BE2C (cell line): ENCODE measurements at regions not wholly inside any gene's neighbourhood (a gene's known extent, or its start where the extent isn't known, plus 50 kb on each side); places are given as distances from the start of the nearest gene placed in this dataset.

ENCODE experiments used
- DNase-seq: peaks from one replicate; pipeline ENCODE4 v3.0.0-alpha.2; 2020
- H3K27me3 ChIP-seq: fragments of 250-450 bp; sonication (Bioruptor Pico); 2 replicates; pipeline ENCODE4 v1.5.1; 2020; ENCODE audit warnings: mild to moderate bottlenecking
- H3K36me3 ChIP-seq: fragments of 250-450 bp; sonication (Bioruptor Pico); 2 replicates; pipeline ENCODE4 v1.5.1; 2020; ENCODE audit warnings: mild to moderate bottlenecking
- H3K4me1 ChIP-seq: fragments of 250-450 bp; sonication (Bioruptor Pico); 2 replicates; pipeline ENCODE4 v1.5.1; 2020
- H3K4me3 ChIP-seq: 2 replicates; pipeline ENCODE4 v1.5.1; 2011; ENCODE audit warnings: low read depth, low read length
- H3K9me3 ChIP-seq: fragments of 250-450 bp; sonication (Bioruptor Pico); 2 replicates; pipeline ENCODE4 v1.5.1; 2020
- CTCF ChIP-seq: IDR thresholded peaks from 2 replicates; pipeline ENCODE4 v1.5.1; 2012; ENCODE audit warnings: mild to moderate bottlenecking, low read depth, low read length

- Histone ChIP-seq H3K27me3 (peaks cover 67% of the 10 kb centered on the region), H3K4me1 (no peaks in the 10 kb centered on the region), H3K9me3 (no peaks in the 10 kb centered on the region), H3K36me3 (no peaks in the 10 kb centered on the region), H3K4me3 (no peak overlapping the region)
- no peak for TF ChIP-seq CTCF
- DNase-seq: no peak
Observed at GRCh38 chr12:4206470-4206869, 67.1 kb upstream of the CCND2 start.

GRCh38 chr12:4203772-4204376 lies 69.7 kb upstream of the CCND2 start:
- Histone ChIP-seq H3K36me3 (no peaks in the 10 kb centered on the region), H3K9me3 (no peaks in the 10 kb centered on the region), H3K27me3 (peaks cover 69% of the 10 kb centered on the region), H3K4me1 (no peaks in the 10 kb centered on the region), H3K4me3 (no peak overlapping the region)
- TF ChIP-seq CTCF: no peak
- DNase-seq: no peak

GRCh38 chr12:4202918-4203317 lies 70.6 kb upstream of the CCND2 start:
- peaks cover 73% of the 10 kb centered on the region for H3K27me3 ChIP-seq
- H3K4me1 ChIP-seq: no peaks in the 10 kb centered on the region
- no peak for DNase-seq

GRCh38 chr12:4202487-4202886 lies 71.1 kb upstream of the CCND2 start:
- Histone ChIP-seq H3K4me1 (no peaks in the 10 kb centered on the region), H3K9me3 (no peaks in the 10 kb centered on the region), H3K4me3 (no peak overlapping the region), H3K36me3 (no peaks in the 10 kb centered on the region), H3K27me3 (peaks cover 77% of the 10 kb centered on the region)
- no peak for TF ChIP-seq CTCF
- no peak for DNase-seq

More at GRCh38 chr12:4202918-4203317, 70.6 kb upstream of the CCND2 start:
- H3K36me3 ChIP-seq: no peaks in the 10 kb centered on the region
- no peaks in the 10 kb centered on the region for H3K9me3 ChIP-seq
- no peak for TF ChIP-seq CTCF
- no peak overlapping the region for H3K4me3 ChIP-seq

GRCh38 chr12:4201333-4202100 lies 72.0 kb upstream of the CCND2 start:
- no peak for TF ChIP-seq CTCF
- no peaks in the 10 kb centered on the region for H3K36me3 ChIP-seq
- H3K27me3 ChIP-seq: peaks cover 87% of the 10 kb centered on the region
- H3K4me3 ChIP-seq: no peak overlapping the region
- DNase-seq: no peak
- no peaks in the 10 kb centered on the region for H3K4me1 ChIP-seq
- H3K9me3 ChIP-seq: no peaks in the 10 kb centered on the region
